Dermis microvascular lymphatic vessel endothelial cell (primary cell): ENCODE measurements at regions not wholly inside any gene's neighbourhood (a gene's known extent, or its start where the extent isn't known, plus 50 kb on each side); places are given as distances from the start of the nearest gene placed in this dataset.
"Not testable (repeated sequence)": the region's sequence is repeated elsewhere in the genome, so short reads cannot be mapped to it uniquely, and the experiment has no call there.

Experiments
- DNase-seq, 2 donors: peaks; one replicate each; pipeline versions ENCODE4 v3.0.0 to v3.0.0-alpha.2; 2010; ENCODE audit warnings: low read depth in 2 of 2

DNA sequence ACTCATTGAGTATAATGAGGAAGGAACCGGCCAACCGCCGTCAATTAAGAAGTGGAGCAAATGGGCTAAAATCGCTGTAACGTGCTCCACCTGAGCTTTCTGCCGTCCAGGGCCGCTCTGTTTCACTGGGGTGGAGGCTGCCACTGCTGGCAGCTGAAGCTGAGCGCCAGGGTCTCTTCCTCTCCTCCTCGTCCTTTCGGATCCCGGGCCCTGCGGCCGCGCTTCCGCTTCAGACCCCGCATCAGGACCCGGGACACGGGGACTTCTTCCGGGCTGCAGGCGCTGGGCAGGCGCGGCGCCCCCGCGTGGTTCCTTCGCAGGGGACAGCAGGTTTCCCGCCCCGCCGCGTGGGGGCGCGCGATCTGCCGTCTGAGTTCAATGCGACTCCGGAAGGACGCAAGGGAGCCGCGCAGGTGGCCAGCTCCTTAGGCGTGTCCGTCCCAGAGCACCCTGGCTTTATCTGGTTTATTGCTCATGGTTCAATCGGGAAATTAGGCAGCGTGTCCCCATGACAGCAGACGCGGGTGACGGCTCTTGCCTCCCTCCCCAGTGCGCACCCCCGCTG, 519.8 kb downstream of the TRIML1 start:
- no peak for DNase-seq

DNA sequence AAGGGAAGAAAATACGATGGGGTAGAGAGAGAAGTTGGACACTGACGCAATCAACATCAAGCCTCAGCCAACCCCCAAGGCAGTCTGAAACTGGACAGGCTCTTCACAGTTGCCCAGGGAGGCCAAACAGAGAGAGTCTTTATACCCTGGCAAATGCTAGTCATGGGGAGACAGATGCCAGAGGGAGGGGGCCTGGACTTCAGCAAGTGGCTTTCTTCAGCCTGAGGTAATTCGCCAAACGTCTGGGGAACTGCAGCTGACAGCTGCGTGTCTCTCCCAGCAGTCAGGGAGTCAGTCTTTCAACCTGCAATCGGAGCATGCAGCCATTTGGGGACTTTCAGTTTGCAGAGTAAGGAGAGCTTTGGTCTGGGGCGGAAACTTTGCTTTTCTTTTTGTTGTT, 521.6 kb downstream of the TRIML1 start:
- DNase-seq, result no peak

DNA sequence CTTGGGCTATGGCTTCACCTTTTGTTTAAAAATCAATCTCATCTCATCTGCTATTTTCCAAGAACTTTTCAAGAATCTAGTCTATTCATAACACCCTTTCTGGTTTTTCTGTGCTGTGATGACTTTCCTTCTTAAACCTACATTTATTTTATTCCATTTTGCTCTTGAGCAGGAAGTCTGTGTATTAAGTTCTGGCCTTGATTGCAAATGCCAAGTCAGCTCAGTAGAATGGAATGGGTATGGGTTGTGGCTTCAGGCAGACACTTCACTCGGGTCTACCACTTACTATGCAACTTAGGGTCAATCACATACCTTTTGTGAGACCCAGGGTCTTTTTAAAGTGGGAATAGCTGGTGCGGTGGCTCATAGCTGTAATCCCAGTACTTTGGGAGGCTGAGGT, 522.3 kb downstream of the TRIML1 start:
- no peak for DNase-seq

DNA sequence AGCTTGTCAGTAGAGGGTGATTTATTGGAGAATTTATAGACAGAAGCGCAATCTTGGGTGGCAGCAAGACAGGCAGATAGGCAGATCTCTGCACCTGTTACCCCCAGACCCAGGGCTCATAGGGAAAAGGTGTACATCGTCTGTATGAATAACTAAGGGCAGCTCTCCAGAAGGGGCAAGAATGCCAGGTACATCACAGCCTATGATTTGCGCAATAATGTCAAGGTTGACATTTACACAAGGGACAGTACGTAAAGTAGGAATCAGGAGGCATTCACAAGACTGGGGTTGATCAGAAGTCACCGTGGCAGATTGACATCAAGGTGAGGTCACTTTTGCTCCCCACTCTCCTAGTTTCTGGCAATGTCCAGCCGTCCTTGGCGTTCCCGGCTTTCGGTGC, 524.1 kb downstream of the TRIML1 start:
- no peak for DNase-seq

DNA sequence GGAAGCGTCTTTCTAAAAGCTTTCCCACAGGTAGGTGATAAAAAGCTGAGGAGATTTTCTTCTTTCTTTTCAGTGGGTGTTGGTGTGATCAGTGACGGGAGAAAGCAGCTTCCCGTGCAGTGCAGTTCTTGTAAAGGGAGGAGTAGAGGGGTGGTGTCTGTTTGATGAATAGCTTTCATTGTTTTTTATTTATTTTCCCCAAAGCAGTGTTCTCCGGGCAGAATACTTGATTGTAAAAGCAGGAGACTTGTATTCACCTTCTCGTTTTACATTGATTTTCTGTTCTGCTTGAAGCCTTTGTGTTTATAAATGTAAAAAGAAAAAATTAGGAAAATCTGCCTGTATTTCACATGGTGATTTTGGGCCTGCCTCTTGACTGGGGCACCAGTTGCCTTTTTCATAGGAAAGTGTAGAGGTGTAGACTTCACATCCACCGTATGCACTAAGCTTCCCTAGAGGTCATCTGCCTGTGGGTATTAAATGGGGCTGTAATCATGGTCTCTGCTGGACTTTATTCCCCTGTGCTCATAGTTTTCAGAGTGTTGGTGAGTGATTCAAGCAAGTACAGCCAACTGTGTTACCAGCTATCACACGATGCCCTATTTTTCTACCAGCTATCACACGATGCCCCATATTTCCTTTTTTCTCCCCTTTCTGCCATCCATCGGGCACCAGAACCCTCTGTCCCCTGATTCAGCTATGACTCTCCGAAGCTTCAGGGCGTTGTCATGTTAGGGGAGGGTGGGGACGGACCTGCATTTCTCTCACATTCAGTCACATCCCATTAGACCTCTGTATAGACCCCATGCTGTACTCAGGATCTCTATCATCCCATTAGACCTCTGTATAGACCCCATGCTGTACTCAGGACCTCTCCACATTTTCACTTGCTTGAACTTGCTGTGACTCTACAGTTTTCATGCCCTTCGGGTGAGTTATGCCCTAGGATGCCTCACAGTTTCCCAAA, 526.5 kb downstream of the TRIML1 start:
- DNase-seq, result no peak

DNA sequence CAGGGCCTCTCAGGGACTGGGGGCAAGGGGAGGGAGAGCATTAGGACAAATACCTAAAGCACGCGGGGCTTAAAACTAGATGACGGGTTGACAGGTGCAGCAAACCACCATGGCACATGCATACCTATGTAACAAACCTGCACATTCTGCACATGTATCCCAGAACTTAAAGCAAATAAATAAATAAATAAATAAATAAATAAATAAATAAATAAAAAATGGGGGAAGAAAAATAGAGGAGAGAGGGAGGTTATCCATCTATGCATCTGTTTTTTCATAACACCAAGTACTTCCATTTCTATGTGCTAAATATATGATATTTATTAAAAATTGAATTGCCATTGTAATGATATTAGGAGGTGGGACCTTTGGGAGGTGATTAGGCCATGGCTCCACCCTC, 539.5 kb downstream of the TRIML1 start:
- not testable (repeated sequence) for DNase-seq

DNA sequence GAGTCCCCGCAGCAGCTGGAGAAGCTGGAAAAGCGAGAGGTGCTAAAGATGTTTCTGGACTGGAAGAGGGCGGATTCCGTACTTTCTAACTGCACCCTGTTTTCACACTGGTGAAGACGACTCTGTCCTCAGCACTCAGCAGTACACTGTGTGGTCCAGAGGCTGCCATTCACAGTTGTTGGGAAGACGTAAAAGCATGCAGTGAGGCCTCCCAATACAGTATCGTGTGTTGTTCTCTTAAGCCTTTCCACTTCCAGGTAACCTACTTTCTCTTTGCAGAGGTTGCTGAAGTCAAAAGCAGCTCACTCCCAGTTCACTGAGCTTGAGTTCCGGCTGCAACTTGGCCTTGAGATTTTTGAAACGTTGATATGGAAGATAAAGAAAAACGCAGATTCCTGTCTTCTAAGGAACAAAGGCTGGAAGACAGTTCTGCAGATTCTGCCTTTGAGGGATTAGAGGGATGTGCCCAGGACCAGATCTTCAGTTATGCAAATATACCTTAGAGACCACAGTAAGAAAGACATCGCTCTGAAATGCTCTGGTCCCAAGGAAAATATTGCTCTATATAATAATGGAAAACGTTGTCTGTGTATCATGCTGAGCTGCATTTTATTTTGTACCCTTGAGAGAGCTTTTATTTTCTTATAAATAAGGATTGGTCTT, 540.9 kb downstream of the TRIML1 start:
- DNase-seq, result no peak

DNA sequence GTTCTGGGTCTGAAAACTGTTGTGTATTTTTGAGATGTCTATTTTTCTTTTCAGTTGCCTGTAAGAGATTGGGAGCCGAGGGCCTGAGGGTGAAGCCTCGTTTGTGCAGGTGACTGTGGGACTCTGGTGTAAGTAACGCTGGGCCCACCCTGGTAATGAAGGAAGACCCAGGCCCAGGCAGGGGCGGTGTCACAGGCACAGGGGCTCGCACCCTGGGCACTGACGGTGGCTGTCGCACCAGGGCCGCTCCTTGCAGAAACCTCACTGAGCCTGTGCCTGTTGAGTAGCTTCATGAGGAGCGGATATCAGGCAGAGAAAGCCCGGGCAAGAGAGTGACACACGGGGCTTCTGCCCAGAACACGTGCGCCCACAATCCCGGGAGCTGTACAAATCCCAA, 541.4 kb downstream of the TRIML1 start:
- DNase-seq, result no peak

DNA sequence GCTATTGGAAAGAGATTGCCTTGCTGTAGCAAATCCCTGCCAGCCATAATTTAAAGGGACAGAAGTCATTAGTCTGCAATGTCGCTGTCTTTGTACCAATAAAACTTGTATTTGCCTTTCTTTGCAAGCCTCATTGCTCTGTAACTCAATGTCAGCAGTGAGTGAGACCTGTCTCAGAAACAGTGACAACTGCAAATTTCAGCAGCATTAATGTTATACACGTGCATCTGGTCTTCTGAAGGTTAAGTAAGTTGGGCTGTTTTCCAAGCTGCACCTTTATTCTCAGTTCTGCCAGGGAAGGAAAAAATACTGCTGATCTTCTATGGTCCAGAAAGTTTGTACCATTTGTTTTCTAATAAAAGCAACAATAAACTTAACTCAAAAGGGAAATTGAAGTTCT, 543.1 kb downstream of the TRIML1 start:
- DNase-seq, result no peak

DNA sequence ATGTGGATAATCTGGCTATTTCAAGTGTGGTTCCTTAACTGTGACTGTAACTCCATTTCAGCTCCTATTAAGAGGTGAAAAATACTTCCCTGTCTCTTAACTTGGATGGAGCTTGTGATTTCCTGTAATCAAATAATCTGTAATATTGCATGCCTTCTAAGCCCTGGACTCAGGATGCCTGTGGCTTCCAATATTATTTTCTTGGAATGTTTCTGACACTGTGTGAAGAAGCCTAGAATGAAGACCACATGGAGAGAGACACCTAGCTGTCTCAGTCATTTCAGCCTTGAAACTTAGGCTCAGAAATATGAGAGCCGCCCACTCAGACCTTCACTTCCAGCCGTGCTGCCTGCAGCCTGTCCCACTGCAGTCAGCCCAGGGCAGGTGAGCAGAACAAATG, 544.3 kb downstream of the TRIML1 start:
- no peak for DNase-seq

DNA sequence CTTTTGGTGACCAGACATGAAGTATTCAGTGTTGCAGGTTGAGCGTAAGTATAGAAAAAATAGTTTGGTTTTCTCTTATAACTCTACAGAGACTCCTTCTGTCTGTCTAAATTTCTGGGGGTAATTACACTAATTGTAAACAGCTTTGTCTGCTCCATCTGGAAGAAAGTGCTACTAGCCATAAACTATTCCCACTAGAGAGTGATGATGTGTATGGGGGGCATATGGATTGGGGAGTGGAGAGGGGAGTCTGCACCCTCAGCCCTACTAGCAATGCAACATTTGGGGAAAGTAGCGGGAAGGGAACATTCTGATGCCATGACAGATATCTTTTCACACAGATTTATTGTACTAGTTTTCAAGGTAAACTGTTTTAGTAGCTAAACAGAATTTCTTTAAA, 549.7 kb downstream of the TRIML1 start:
- DNase-seq, result no peak

DNA sequence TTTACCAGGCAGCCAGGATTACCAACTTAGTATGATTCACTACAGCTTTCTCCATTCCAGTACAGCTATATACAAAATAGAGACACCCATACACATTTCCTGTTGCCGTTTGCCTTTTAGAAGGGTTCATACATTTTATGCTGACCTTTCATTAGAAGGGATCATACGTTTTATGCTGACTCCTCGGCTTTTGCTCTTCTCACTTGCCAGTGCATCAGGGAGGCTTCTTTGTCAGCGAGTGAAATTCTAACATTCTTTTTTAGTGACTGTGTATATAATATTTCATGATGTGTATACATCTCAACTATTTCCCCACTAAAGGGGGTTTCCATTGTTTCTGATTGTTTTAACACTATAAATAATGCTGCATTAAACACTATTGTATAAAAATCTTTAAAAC, 552.6 kb downstream of the TRIML1 start:
- DNase-seq, result no peak

DNA sequence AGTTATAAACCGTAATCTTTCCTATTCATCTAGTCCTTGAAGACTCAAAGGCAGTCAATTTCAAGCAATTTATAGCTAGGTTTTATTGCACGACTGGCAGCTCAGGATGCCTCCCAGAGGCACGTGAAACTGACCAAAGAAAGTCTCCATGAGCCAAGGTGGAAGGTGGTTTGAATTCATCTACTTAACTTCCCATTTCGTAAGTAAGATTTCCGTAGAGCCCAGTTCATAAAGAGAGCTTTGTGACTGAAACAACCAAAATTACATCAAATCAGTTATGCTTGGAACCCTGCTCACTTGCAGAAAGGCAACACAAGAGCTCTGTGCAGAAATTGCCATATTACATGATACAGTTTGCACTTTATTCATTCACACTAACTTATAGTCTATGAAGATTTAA, 556.0 kb downstream of the TRIML1 start:
- DNase-seq, result no peak

DNA sequence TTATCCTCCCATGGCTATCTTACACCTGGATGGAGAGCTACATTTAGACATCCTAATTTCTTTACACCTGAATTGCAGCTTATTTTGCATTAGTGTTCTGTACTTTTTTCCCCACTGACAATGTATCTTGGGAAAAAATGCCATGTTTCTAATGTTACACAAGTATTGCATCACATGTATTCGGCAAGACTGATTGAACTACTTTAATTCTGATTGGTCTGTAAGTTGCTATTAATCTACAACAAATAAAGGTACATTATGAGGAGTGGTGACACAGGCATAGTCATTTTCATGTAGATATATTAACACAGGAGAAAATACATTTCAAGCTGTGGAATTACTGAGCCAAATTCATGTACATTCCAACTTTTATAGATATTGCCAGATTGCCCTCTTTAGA, 558.0 kb downstream of the TRIML1 start:
- no peak for DNase-seq

DNA sequence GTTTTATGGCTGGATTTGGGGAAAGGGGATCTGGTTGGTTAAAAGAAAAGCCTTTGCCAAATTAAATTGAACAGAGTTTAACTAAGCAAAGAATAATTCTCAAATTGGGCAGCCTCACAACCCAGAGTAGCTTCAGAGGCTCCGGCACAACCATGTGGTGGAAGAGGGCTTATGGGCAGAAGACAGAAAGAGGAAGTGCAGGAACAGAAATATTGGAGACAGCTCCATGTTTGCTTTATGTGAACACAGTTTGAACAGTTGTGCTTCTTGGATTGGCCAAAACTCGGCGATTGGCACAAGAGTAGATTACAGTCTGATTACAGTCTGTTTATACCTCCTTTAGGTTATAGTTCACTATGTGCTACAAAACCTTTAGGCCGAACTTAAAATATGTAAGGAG, 562.7 kb downstream of the TRIML1 start:
- no peak for DNase-seq

DNA sequence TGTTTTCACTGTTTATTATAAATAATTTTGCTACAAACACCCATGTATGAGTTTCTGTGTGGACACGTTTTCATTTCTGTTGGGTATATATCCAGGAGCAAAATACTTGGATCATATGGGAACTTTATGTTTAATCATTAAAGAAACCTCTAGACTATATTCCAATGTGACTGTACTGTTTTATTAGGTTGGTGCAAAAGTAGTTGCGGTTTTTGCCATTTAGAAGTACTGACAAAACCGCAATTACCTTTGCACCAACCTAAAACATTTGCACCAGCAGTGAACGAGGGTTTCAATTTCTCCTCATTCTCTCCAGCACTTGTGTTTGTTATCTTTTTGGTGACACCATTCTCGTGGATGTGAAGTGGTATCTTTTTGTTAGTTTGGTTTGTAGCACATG, 565.0 kb downstream of the TRIML1 start:
- no peak for DNase-seq

DNA sequence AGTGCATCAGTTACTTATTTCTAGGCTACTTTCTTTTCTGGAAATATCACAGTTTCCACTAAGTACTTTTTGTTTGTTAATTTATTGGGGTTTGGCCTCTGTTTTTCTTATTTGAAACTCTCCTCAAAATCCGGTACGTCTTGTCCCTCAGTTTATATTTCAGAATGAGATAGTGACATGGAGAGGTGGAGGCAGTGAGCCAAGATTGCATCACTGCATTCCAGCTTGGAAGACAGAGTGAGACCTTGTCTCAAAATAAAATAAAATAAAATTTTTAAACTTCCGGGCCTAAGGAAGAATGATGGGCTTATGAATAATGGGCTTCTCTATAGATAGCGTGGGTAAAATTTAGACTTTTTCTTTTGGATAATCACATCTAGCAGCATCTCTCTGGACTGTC, 567.8 kb downstream of the TRIML1 start:
- DNase-seq, result no peak

DNA sequence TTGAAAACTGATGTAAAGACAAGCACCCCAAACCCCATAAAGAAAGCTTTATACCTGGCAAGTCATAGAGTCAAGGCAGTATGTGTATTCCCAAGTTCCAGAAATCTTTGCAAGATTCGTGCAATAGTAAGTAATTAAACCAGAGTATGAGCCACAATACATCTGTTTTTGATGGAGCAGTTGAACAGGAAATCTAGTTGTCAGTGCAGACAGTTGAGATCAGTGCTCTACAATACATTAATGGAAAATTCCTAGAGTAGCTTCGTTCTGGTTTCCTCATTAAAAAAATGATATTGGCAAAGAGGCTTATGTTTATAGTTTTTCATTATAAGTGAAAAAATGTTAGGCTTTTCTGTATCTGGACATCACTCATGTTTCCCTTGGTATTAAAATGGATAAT, 575.3 kb downstream of the TRIML1 start:
- peak in 1 of 2 donors; percentile 22 for DNase-seq

DNA sequence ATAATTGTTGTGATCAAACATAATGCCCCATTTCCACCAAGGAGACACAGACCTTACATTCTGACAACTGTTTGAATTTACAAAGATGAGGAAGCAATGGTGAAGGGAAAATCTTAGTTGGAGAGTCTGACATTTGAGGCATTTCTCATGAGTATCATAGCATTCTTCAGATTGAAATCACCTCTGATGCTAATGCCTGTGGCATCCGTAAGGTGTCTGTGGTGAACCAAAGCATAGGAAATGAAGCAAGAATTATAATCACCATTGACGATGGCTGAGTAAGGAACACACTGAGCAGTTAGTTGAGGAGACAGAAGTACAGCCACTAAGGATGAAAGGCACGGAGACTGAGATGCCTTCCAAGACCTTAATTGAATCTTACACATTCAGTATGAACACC, 575.7 kb downstream of the TRIML1 start:
- DNase-seq, result no peak

DNA sequence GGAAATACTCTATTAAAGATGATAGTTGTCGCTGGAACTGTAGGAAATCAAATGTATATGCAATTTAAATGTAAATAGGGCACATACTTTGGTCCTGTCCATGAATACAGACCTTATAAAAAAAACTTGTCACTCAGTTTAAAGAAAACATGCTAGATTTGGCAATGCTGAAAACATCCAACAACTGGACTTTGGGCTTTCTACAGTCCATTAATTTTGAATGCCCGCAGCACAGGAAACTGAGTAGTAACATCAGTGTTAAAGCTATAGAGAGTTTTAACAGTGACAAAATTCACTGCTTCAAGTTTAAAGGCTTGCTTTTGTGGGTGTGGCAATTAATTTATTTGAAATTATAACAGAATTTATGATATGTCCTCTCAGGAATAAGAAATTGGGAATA, 578.4 kb downstream of the TRIML1 start:
- DNase-seq, result no peak

DNA sequence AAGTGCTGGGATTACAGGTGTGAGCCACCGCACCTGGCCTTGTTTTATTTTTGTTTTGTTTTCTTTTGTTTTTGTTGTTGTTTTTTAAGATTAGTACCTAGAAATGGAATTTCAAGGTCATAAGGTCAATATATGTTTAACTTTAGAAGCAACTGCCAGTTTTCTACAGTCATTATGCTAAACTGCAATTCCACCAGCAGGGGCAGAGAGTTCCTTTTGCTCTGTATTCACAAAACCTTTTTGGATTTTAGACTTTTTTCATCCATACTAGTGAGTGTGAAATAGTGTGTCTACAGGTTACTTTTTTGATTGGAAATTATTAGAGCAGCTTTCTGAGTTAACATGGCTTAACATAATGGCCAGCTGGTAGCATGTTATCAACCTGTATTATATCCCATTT, 580.6 kb downstream of the TRIML1 start:
- DNase-seq, result no peak

DNA sequence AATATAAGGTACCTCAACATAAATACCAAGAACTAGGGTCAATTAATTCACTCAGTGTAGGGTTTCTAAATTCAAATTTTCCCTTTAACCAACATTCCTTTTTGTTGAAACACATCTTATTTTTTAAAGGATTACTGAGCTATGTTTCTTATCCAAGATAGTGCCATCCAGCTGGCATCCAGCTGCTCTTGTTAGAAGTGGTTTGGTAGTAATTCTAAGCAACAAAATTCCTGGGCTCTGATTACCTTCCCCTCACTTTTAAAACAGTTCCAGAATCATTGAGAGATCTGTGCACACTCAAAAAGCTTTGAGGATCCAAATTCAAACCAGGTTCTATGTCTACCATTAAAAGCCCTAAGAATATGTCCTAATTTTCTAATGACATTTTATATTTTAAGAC, 583.7 kb downstream of the TRIML1 start:
- DNase-seq, result no peak

DNA sequence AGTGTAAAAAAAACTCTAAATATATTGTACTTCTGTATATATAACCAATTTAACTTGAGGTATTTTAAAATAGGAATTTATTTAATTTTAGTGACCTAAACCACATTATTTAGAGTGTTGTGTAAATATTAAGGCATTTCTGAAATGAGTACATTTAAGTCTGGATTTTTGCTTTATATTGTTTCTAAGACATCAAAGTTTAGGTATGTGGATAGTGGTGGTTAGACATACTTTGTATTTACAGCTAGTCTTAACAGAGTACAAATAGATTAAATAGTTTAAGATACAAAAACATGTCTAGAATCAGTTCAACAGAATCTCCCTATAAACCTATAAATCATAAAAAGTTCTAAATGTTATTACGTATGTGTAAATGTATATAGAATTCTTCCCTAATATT, 588.5 kb downstream of the TRIML1 start:
- DNase-seq, result no peak
